ENCODE measurements at regions not wholly inside any gene's neighbourhood (a gene's known extent, or its start where the extent isn't known, plus 50 kb on each side); places are given as distances from the start of the nearest gene placed in this dataset.
"Not testable (repeated sequence)": the region's sequence is repeated elsewhere in the genome, so short reads cannot be mapped to it uniquely, and the experiment has no call there.

DNA sequence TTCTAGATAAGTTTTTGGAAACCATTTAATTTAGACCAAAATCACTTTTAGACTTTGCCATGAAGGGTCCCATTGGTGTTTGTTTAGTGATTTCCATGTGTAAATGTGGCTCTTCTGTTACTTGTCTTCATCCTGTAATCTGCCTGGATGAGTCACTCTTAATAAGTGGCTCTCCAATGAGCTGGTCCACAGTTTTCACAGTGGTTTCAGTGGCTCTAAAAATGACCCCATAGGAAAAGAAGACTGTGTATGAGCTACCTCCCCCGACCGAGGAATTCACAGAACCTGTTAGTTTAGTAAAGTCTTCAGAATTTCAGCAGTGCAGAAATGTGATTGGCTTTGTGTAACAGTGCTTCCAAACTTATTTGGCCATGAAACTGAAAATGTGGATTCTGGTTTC, 492.0 kb upstream of the MARCKS start:
- 34% methylated on average over 2 of the region's 2 CpGs for WGBS
- peak; percentile 69 for DNase-seq

DNA sequence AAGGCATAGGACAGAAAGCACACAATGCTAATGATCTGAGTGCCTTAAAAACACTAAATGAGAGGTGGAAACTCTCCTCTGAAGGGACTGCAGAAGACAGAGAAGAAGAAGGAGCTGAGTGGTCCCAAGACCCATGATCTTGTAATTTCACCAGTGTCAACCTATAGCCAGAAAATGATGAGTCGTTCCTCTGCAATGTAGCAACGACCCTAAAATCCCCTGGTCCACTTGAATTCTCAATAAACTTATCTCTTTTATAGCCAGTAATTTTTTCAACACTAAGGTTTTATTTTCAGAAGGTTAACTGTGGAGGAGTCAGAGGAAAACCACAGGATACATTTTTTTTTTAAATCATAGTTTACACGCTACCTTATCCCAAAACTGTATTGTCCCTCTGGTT, 490.6 kb upstream of the MARCKS start:
- no peaks in the 10 kb centered on the region for H3K36me3 ChIP-seq (ENCODE audit: control insufficient read depth in 1 of 2, insufficient read depth in 2 of 2, low read depth in 1 of 2, low read length in 2 of 2)
- no peak overlapping the region for H2AFZ ChIP-seq (ENCODE audit: low read depth, low read length)
- whole genome bisulfite sequencing, result no CpG with 5 or more reads among the region's 3 CpGs
- H3K9me3 ChIP-seq (ENCODE audit: control insufficient read depth, low read length), result no peaks in the 10 kb centered on the region
- no peak overlapping the region for H3K4ac ChIP-seq (ENCODE audit: low read depth in 1 of 2, low read length in 2 of 2)
- H3K9ac ChIP-seq (ENCODE audit: low read length), result no peak overlapping the region
- H3K27me3 ChIP-seq (ENCODE audit: control insufficient read depth in 1 of 2, insufficient read depth in 1 of 2, low read length in 2 of 2), result no peaks in the 10 kb centered on the region
- no peak overlapping the region for H4K8ac ChIP-seq (ENCODE audit: low read length)
- no peak overlapping the region for H3K4me2 ChIP-seq (ENCODE audit: low read length, poor library complexity, severe bottlenecking)
- no peak overlapping the region for H2AK5ac ChIP-seq (ENCODE audit: low read length, severe bottlenecking)
- no peak overlapping the region for H3K4me3 ChIP-seq (ENCODE audit: insufficient read depth in 1 of 2, low read depth in 1 of 2, low read length in 2 of 2)
- H2BK15ac ChIP-seq (ENCODE audit: low read depth, poor library complexity, severe bottlenecking), result no peak overlapping the region
- no peak overlapping the region for H3K18ac ChIP-seq (ENCODE audit: low read depth in 1 of 2, low read length in 2 of 2)
- no peak for DNase-seq
- no peak overlapping the region for H2BK12ac ChIP-seq (ENCODE audit: low read length in 2 of 2)
- no peak overlapping the region for H4K91ac ChIP-seq (ENCODE audit: low read length)
- H3K79me1 ChIP-seq (replicated peaks; ENCODE audit: low read length, poor library complexity, severe bottlenecking), result no peaks in the 10 kb centered on the region
- H3K23ac ChIP-seq (ENCODE audit: low read length in 2 of 2), result no peak overlapping the region
- H3K4me1 ChIP-seq (ENCODE audit: control insufficient read depth, insufficient read depth, low read depth, low read length), result peaks cover 2% of the 10 kb centered on the region
- no peak overlapping the region for H2BK5ac ChIP-seq (ENCODE audit: low read depth, low read length, poor library complexity, severe bottlenecking)
- H2BK120ac ChIP-seq (ENCODE audit: low read depth, low read length), result no peak overlapping the region
- H3K27ac ChIP-seq (ENCODE audit: low read length, poor library complexity, severe bottlenecking), result no peak overlapping the region
- no peak overlapping the region for H3K14ac ChIP-seq (ENCODE audit: low read length in 2 of 2)

More for the DNA sequence above, 492.0 kb upstream of the MARCKS start:
- Histone ChIP-seq H3K23ac (ENCODE audit: low read length in 2 of 2) (no peak overlapping the region), H2AFZ (ENCODE audit: low read depth, low read length) (no peak overlapping the region), H3K4me2 (ENCODE audit: low read length, poor library complexity, severe bottlenecking) (no peak overlapping the region), H3K27me3 (ENCODE audit: control insufficient read depth in 1 of 2, insufficient read depth in 1 of 2, low read length in 2 of 2) (no peaks in the 10 kb centered on the region), H2BK5ac (ENCODE audit: low read depth, low read length, poor library complexity, severe bottlenecking) (no peak overlapping the region), H2AK5ac (ENCODE audit: low read length, severe bottlenecking) (no peak overlapping the region), H3K4ac (ENCODE audit: low read depth in 1 of 2, low read length in 2 of 2) (no peak overlapping the region), H2BK15ac (ENCODE audit: low read depth, poor library complexity, severe bottlenecking) (no peak overlapping the region), H3K9me3 (ENCODE audit: control insufficient read depth, low read length) (no peaks in the 10 kb centered on the region), H3K9ac (ENCODE audit: low read length) (no peak overlapping the region), H4K8ac (ENCODE audit: low read length) (no peak overlapping the region), H3K36me3 (ENCODE audit: control insufficient read depth in 1 of 2, insufficient read depth in 2 of 2, low read depth in 1 of 2, low read length in 2 of 2) (no peaks in the 10 kb centered on the region), H2BK120ac (ENCODE audit: low read depth, low read length) (no peak overlapping the region), H3K27ac (ENCODE audit: low read length, poor library complexity, severe bottlenecking) (no peak overlapping the region), H3K14ac (ENCODE audit: low read length in 2 of 2) (no peak overlapping the region), H4K91ac (ENCODE audit: low read length) (no peak overlapping the region), H2BK12ac (ENCODE audit: low read length in 2 of 2) (no peak overlapping the region), H3K4me3 (ENCODE audit: insufficient read depth in 1 of 2, low read depth in 1 of 2, low read length in 2 of 2) (no peak overlapping the region), H3K79me1 (replicated peaks; ENCODE audit: low read length, poor library complexity, severe bottlenecking) (no peaks in the 10 kb centered on the region), H3K4me1 (ENCODE audit: control insufficient read depth, insufficient read depth, low read depth, low read length) (peaks cover 4% of the 10 kb centered on the region), H3K18ac (ENCODE audit: low read depth in 1 of 2, low read length in 2 of 2) (no peak overlapping the region)

DNA sequence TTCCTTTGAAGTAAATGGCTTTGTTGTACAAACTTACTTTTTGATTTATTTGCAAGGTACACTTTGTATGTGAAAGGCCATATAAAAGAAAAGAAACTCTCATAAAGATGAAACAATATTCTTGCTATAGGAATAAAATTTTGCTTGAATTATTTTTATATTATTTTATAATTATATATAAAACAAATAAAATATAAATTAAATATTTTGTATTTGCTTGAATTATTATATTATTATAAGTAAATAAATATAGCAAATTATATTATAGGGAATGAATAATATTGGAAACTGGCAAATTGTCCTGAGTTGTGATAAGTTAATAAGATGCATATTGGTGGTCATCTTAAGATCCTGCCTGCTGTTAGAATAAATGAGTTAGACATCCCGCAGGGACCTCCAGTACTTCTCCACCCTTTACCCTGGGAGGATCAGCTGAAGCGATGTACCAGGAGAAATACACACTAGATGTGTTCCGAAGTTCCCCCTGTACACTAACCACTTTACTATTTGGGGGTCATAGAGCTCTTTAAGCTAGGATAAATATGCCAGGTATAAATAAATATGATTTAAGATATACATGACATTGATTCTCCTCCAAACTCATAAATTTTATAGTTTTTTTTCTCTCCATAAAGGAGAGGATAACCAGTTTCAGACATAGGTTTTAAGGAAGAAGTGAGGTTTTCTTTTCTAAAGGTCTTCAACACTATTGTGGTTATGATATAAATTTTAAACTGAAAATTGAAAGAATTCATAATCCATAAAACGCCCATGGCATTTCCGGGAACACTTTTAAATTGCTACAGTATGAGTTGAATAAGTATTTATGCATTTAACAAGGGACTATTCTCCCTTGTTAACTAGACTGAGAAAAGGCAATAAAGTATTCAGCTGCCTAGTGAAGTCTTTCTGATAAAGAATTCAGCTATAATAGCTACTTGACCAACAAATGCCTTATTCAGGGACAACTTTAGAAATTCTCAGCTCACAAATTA, 486.3 kb upstream of the MARCKS start:
- Histone ChIP-seq H3K18ac (ENCODE audit: low read depth in 1 of 2, low read length in 2 of 2) (no peak overlapping the region), H3K9me3 (ENCODE audit: control insufficient read depth, low read length) (no peaks in the 10 kb centered on the region), H3K4me1 (ENCODE audit: control insufficient read depth, insufficient read depth, low read depth, low read length) (no peaks in the 10 kb centered on the region), H3K36me3 (ENCODE audit: control insufficient read depth in 1 of 2, insufficient read depth in 2 of 2, low read depth in 1 of 2, low read length in 2 of 2) (no peaks in the 10 kb centered on the region), H3K23ac (ENCODE audit: low read length in 2 of 2) (no peak overlapping the region), H2AK5ac (ENCODE audit: low read length, severe bottlenecking) (no peak overlapping the region), H4K91ac (ENCODE audit: low read length) (no peak overlapping the region), H3K14ac (ENCODE audit: low read length in 2 of 2) (no peak overlapping the region), H3K27me3 (ENCODE audit: control insufficient read depth in 1 of 2, insufficient read depth in 1 of 2, low read length in 2 of 2) (no peaks in the 10 kb centered on the region), H3K4ac (ENCODE audit: low read depth in 1 of 2, low read length in 2 of 2) (no peak overlapping the region), H2BK12ac (ENCODE audit: low read length in 2 of 2) (no peak overlapping the region), H2BK5ac (ENCODE audit: low read depth, low read length, poor library complexity, severe bottlenecking) (no peak overlapping the region), H3K27ac (ENCODE audit: low read length, poor library complexity, severe bottlenecking) (no peak overlapping the region), H3K4me3 (ENCODE audit: insufficient read depth in 1 of 2, low read depth in 1 of 2, low read length in 2 of 2) (no peak overlapping the region), H2AFZ (ENCODE audit: low read depth, low read length) (no peak overlapping the region), H3K4me2 (ENCODE audit: low read length, poor library complexity, severe bottlenecking) (no peak overlapping the region), H3K79me1 (replicated peaks; ENCODE audit: low read length, poor library complexity, severe bottlenecking) (no peaks in the 10 kb centered on the region), H2BK15ac (ENCODE audit: low read depth, poor library complexity, severe bottlenecking) (no peak overlapping the region), H3K9ac (ENCODE audit: low read length) (no peak overlapping the region), H2BK120ac (ENCODE audit: low read depth, low read length) (no peak overlapping the region), H4K8ac (ENCODE audit: low read length) (no peak overlapping the region)
- 100% methylated on average over 1 of the region's 5 CpGs for WGBS
- no peak for DNase-seq

- DNase-seq; H3K79me1 ChIP-seq (replicated peaks; ENCODE audit: low read length, poor library complexity, severe bottlenecking); H4K91ac ChIP-seq (ENCODE audit: low read length); H3K14ac ChIP-seq (ENCODE audit: low read length in 2 of 2); H4K8ac ChIP-seq (ENCODE audit: low read length); H3K4ac ChIP-seq (ENCODE audit: low read depth in 1 of 2, low read length in 2 of 2); H3K23ac ChIP-seq (ENCODE audit: low read length in 2 of 2); H2BK15ac ChIP-seq (ENCODE audit: low read depth, poor library complexity, severe bottlenecking); H2AK5ac ChIP-seq (ENCODE audit: low read length, severe bottlenecking); H2BK5ac ChIP-seq (ENCODE audit: low read depth, low read length, poor library complexity, severe bottlenecking); H3K4me2 ChIP-seq (ENCODE audit: low read length, poor library complexity, severe bottlenecking); H2BK12ac ChIP-seq (ENCODE audit: low read length in 2 of 2); H3K27me3 ChIP-seq (ENCODE audit: control insufficient read depth in 1 of 2, insufficient read depth in 1 of 2, low read length in 2 of 2); H2AFZ ChIP-seq (ENCODE audit: low read depth, low read length); H3K9me3 ChIP-seq (ENCODE audit: control insufficient read depth, low read length); H3K27ac ChIP-seq (ENCODE audit: low read length, poor library complexity, severe bottlenecking); H3K4me1 ChIP-seq (ENCODE audit: control insufficient read depth, insufficient read depth, low read depth, low read length); H2BK120ac ChIP-seq (ENCODE audit: low read depth, low read length); H3K36me3 ChIP-seq (ENCODE audit: control insufficient read depth in 1 of 2, insufficient read depth in 2 of 2, low read depth in 1 of 2, low read length in 2 of 2): not testable (repeated sequence)
- Histone ChIP-seq H3K4me3 (ENCODE audit: insufficient read depth in 1 of 2, low read depth in 1 of 2, low read length in 2 of 2) (peak overlapping the region in 1 of 2 experiments; percentile 10), H3K9ac (ENCODE audit: low read length) (peak overlapping the region; percentile 68), H3K18ac (ENCODE audit: low read depth in 1 of 2, low read length in 2 of 2) (peak overlapping the region in 1 of 2 experiments; percentile 9)
- WGBS, result 100% methylated on average over 1 of the region's 2 CpGs
These were observed 481.7 kb upstream of the MARCKS start for GRCh38 chr6:113375466-113375865.

Measured in mesenchymal stem cell (in vitro differentiated cells and primary cell).